ENCODE measurements at regions not wholly inside any gene's neighbourhood (a gene's known extent, or its start where the extent isn't known, plus 50 kb on each side); places are given as distances from the start of the nearest gene placed in this dataset.

DNA sequence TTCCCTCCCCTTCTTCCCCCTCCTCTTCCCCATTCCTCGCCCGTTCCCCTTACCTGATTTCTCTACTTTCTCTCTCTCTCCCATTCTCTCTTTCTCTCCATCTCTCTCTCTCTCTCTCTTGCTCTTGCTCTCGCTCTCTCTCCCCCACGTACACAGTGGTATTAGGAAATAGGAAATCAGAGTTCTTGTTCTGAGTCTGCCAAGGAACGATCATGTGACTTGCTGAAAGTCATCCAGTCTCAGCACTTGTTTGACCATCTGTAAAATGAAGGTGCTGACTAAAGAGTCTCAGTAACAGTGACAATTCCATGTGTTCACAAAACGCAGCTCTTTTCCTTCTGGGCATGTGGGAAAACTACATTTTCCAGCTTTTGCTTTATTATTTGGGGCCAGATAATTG is 445.0 kb upstream of the TGFBR2 start:
- Histone ChIP-seq H3K36me3 (ENCODE audit: control insufficient read depth in 2 of 2, extremely low read depth in 1 of 2, insufficient read depth in 2 of 2, low read length in 2 of 2) (no peaks in the 10 kb centered on the region), H3K9me3 (ENCODE audit: control insufficient read depth, low read depth, low read length) (no peaks in the 10 kb centered on the region), H3K4me1 (ENCODE audit: control insufficient read depth, extremely low read depth, insufficient read depth, low read length) (no peaks in the 10 kb centered on the region), H2AFZ (ENCODE audit: control insufficient read depth, low read length) (no peak overlapping the region), H3K4me2 (ENCODE audit: control insufficient read depth, extremely low read depth, insufficient read depth, low read depth, low read length) (no peak overlapping the region), H3K27me3 (ENCODE audit: control insufficient read depth, extremely low read depth, insufficient read depth, low read length) (no peaks in the 10 kb centered on the region), H3K4me3 (ENCODE audit: control insufficient read depth in 2 of 3, extremely low read depth in 1 of 3, insufficient read depth in 2 of 3, low read depth in 1 of 3, low read length in 3 of 3) (no peak overlapping the region), H3K9me1 (ENCODE audit: control insufficient read depth, extremely low read depth, insufficient read depth, low read length) (no peaks in the 10 kb centered on the region), H3K27ac (ENCODE audit: control insufficient read depth, insufficient read depth, low read length) (no peak overlapping the region), H3K79me2 (ENCODE audit: control insufficient read depth, insufficient read depth, low read length) (no peaks in the 10 kb centered on the region), H4K20me1 (ENCODE audit: control insufficient read depth, extremely low read depth, insufficient read depth, low read length) (no peaks in the 10 kb centered on the region), H3K9ac (ENCODE audit: control insufficient read depth, extremely low read depth, insufficient read depth, low read length) (no peak overlapping the region)
- dilution Hi-C loops (cut with MboI; ENCODE audit: extremely low pct_ligation_motif_present, low sequenced_read_pairs), result no loop called here
- no peak for TF ChIP-seq EZH2 (IDR thresholded peaks at IDR 0.05; ENCODE audit: low read length)
- no peak for TF ChIP-seq CTCF (optimal IDR thresholded peaks at IDR 0.05 in 1 of 3, IDR thresholded peaks at IDR 0.05 in 1 of 3, conservative IDR thresholded peaks at IDR 0.05 in 1 of 3; ENCODE audit: extremely low read depth in 1 of 3, insufficient read depth in 2 of 3, low read length in 3 of 3)
- DNase-seq (ENCODE audit: low read depth, low spot score) (no peak), FAIRE-seq (no peak)

DNA sequence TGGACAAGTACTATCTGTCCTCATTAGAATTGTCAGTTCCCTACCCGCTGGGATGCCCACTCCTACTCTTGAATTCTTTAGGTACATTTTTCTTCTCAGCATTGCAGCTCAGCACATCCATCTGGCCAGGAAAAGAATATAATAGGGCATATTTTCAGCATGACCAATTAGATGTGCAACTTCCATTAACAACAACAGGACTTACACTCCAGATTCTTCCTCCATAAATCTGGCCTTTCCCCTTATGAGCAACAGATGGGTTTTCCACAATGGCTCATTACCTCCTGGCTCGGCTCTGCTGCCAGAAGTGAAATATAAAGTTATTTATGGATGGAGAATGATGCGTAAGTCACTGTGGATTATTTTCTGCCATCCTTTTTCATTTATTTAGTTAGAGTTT is 443.8 kb upstream of the TGFBR2 start:
- dilution Hi-C loops (cut with MboI; ENCODE audit: extremely low pct_ligation_motif_present, low sequenced_read_pairs), result no loop called here
- no peak overlapping the region for H3K4me2 ChIP-seq (ENCODE audit: control insufficient read depth, extremely low read depth, insufficient read depth, low read depth, low read length)
- H3K4me1 ChIP-seq (ENCODE audit: control insufficient read depth, extremely low read depth, insufficient read depth, low read length), result no peaks in the 10 kb centered on the region
- H3K27ac ChIP-seq (ENCODE audit: control insufficient read depth, insufficient read depth, low read length), result no peak overlapping the region
- no peak overlapping the region for H3K4me3 ChIP-seq (ENCODE audit: control insufficient read depth in 2 of 3, extremely low read depth in 1 of 3, insufficient read depth in 2 of 3, low read depth in 1 of 3, low read length in 3 of 3)
- TF ChIP-seq CTCF (optimal IDR thresholded peaks at IDR 0.05 in 1 of 3, IDR thresholded peaks at IDR 0.05 in 1 of 3, conservative IDR thresholded peaks at IDR 0.05 in 1 of 3; ENCODE audit: extremely low read depth in 1 of 3, insufficient read depth in 2 of 3, low read length in 3 of 3) (no peak), EZH2 (IDR thresholded peaks at IDR 0.05; ENCODE audit: low read length) (no peak)
- H3K9me3 ChIP-seq (ENCODE audit: control insufficient read depth, low read depth, low read length), result no peaks in the 10 kb centered on the region
- H3K79me2 ChIP-seq (ENCODE audit: control insufficient read depth, insufficient read depth, low read length), result no peaks in the 10 kb centered on the region
- H3K36me3 ChIP-seq (ENCODE audit: control insufficient read depth in 2 of 2, extremely low read depth in 1 of 2, insufficient read depth in 2 of 2, low read length in 2 of 2), result no peaks in the 10 kb centered on the region
- no peak overlapping the region for H2AFZ ChIP-seq (ENCODE audit: control insufficient read depth, low read length)
- H3K27me3 ChIP-seq (ENCODE audit: control insufficient read depth, extremely low read depth, insufficient read depth, low read length), result no peaks in the 10 kb centered on the region
- no peaks in the 10 kb centered on the region for H3K9me1 ChIP-seq (ENCODE audit: control insufficient read depth, extremely low read depth, insufficient read depth, low read length)
- H4K20me1 ChIP-seq (ENCODE audit: control insufficient read depth, extremely low read depth, insufficient read depth, low read length), result no peaks in the 10 kb centered on the region
- FAIRE-seq, result no peak
- no peak overlapping the region for H3K9ac ChIP-seq (ENCODE audit: control insufficient read depth, extremely low read depth, insufficient read depth, low read length)
- DNase-seq (ENCODE audit: low read depth, low spot score), result no peak
